IPS-NIHi11 (cell line): ENCODE measurements at regions not wholly inside any gene's neighbourhood (a gene's known extent, or its start where the extent isn't known, plus 50 kb on each side); places are given as distances from the start of the nearest gene placed in this dataset.
A peak's percentile ranks its signal among the peaks of the same experiment; 100 is the strongest.
"Not testable (repeated sequence)": the region's sequence is repeated elsewhere in the genome, so short reads cannot be mapped to it uniquely, and the experiment has no call there.

ENCODE experiments used
- DNase-seq: peaks from one replicate; pipeline ENCODE4 v3.0.0; 2012; ENCODE audit warnings: mixed read lengths, low spot score

GRCh38 chr6:144434308-144434990 lies 149.3 kb downstream of the UTRN start:
- peak; percentile 22 for DNase-seq

- no peak for DNase-seq
These were observed 150.7 kb downstream of the UTRN start for GRCh38 chr6:144435602-144436426.

- no peak for DNase-seq
These were observed 152.0 kb downstream of the UTRN start for GRCh38 chr6:144437105-144437504.

- no peak for DNase-seq
These were observed 153.0 kb downstream of the UTRN start for GRCh38 chr6:144438103-144438502.

- DNase-seq, result no peak
These were observed 153.9 kb downstream of the UTRN start for GRCh38 chr6:144439016-144439415.

- DNase-seq, result not testable (repeated sequence)
These were observed 156.7 kb downstream of the UTRN start for GRCh38 chr6:144441801-144442200.

- DNase-seq, result no peak
These were observed 158.0 kb downstream of the UTRN start for GRCh38 chr6:144443157-144443556.

GRCh38 chr6:144447472-144447871 lies 162.3 kb downstream of the UTRN start:
- DNase-seq, result no peak

- no peak for DNase-seq
These were observed 164.1 kb downstream of the UTRN start for GRCh38 chr6:144449218-144449617.

GRCh38 chr6:144449911-144450597 lies 164.9 kb downstream of the UTRN start:
- DNase-seq, result no peak

GRCh38 chr6:144460327-144461095 lies 175.4 kb downstream of the UTRN start:
- DNase-seq, result no peak

GRCh38 chr6:144462058-144462457 lies 176.9 kb downstream of the UTRN start:
- DNase-seq, result no peak

- no peak for DNase-seq
These were observed 181.6 kb downstream of the UTRN start for GRCh38 chr6:144466716-144467115.

GRCh38 chr6:144467172-144467762 lies 182.1 kb downstream of the UTRN start:
- DNase-seq, result no peak

GRCh38 chr6:144467921-144468320 lies 182.8 kb downstream of the UTRN start:
- peak; percentile 20 for DNase-seq

- DNase-seq, result no peak
These were observed 183.6 kb downstream of the UTRN start for GRCh38 chr6:144468709-144469108.

- no peak for DNase-seq
These were observed 184.0 kb downstream of the UTRN start for GRCh38 chr6:144469144-144469575.

- not testable (repeated sequence) for DNase-seq
These were observed 185.1 kb downstream of the UTRN start for GRCh38 chr6:144470201-144470600.

GRCh38 chr6:144471986-144472385 lies 186.9 kb downstream of the UTRN start:
- DNase-seq, result no peak

- DNase-seq, result no peak
These were observed 189.2 kb downstream of the UTRN start for GRCh38 chr6:144474290-144474689.

- no peak for DNase-seq
These were observed 189.8 kb downstream of the UTRN start for GRCh38 chr6:144474904-144475303.

- no peak for DNase-seq
These were observed 190.3 kb downstream of the UTRN start for GRCh38 chr6:144475411-144475810.
